GM19239 (cell line): ENCODE measurements at regions not wholly inside any gene's neighbourhood (a gene's known extent, or its start where the extent isn't known, plus 50 kb on each side); places are given as distances from the start of the nearest gene placed in this dataset.

Experiments used
- DNase-seq: peaks from one replicate; pipeline ENCODE4 v3.0.0; 2011; ENCODE audit warnings: low spot score; ENCODE audit not compliant: insufficient read length
- FAIRE-seq: peaks from 2 replicates; lab custom pipeline; 2011; peaks lifted over from hg19 to GRCh38; lab: Jason Lieb, UNC

DNA sequence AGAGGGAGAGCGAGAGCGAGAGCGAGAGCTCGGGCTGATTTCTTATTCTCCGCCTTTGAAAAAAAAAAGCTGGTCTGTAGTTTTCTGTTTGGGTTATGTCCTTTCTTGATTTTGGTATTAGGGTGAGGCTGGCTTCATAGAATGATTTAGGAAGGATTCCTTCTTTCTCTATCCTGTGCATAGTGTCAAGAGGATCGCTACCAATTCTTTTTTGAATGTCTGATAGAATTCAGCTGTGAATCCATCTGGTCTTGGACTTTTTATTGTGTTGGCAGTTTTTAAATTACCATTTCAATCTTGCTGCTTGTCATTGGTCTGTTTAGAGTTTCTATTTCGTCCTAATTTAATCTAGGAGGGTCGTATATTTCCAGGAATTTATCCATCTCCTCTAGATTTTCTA, 1414.6 kb upstream of the MIR17HG start:
- FAIRE-seq (no peak), DNase-seq (no peak)

DNA sequence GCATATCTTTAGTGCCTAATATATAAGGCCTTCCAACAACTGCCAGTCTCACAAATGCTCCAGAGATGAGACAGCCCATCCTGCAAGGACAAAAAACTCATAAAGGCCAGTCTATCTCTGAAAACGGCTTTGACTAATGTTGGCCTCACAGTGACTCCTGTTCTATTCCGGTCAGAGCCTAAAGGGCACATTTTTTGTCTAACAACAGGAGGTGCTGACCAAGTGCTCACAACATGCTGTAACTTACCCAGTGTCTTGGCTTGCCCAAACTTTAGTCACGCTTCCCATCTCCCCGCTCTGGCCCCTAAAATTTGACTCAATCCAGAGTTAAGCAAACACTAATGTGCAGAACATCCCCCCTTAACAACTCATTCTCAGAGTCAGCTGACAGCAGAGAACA, 1411.2 kb upstream of the MIR17HG start:
- no peak for FAIRE-seq
- no peak for DNase-seq

DNA sequence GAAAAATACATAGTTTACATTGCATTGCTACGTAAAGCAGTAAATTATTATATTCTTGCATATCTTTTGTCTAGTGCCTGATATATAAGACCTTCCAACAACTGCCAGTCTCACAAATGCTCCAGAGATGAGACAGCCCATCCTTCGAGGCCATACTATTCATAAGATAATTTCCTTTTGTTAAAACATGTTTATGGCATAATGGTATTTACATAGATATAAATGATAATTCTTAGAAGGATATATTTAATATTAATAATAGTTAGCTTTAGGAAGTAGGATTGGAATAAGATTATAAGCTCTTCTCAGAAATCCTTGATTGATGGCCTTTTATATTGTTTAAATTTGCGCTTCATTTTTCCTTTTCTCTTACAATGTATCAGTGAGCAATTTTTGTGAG, 1410.1 kb upstream of the MIR17HG start:
- DNase-seq (no peak), FAIRE-seq (no peak)

GRCh38 chr13:89940383-89940782, 1407.1 kb upstream of the MIR17HG start:
- DNase-seq (no peak), FAIRE-seq (no peak)

DNA sequence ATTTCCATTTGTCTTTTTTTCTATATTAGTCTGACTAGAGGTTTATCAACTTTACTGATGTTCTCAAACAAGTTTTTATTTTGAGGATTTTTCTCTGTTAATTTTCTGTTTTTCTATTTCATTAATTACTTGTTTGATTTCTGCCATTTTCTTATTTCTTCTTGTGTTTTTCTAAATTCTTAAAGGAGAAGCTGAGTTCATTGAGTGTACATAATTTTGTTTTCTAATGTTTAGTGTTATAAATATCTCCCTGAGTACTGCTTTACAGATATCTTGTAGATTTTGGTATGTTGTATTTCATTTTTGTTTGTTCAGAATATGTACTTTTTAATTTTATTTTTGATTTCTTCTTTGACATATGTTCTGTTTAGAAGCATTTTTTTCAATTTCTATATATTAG, 1404.3 kb upstream of the MIR17HG start:
- no peak for FAIRE-seq

DNA sequence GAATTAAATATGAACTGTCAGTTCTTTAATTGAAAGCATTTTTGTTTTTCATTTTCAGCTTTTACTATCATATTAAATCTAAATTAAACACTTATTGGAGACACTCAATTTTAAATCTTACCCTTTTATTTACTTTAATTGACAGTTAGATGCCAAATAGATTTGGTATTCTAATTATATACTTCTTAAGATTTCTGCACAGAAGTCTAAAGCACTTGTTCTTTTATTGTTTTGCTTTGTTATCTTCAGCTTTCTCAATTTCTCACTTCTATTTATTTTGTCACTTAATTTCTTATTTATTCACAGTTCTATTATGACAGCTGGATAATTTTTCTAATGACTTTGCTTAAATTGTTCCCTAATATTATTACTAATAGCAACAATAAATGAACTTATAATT, 1397.3 kb upstream of the MIR17HG start:
- no peak for FAIRE-seq
- DNase-seq: no peak

More for the DNA sequence above, 1404.3 kb upstream of the MIR17HG start:
- no peak for DNase-seq

DNA sequence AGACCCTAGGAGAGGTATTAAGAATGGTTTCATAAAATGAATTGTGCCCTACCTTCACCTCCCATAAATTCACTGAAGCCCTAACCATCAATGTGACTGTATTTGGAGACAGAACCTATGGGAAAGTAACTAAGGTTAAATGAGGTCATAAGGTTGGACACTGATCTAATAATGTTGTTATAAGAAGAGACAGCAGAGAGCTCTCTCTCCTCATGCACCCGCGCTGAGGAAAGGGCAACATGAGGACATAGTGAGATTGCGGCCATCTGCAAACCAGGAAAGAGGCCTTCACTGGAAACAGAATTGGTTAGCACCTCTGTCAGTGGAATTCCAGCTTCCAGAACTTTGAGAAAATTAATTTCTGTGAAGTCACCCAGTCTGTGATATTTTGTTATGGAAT, 1396.1 kb upstream of the MIR17HG start:
- FAIRE-seq (no peak), DNase-seq (no peak)

DNA sequence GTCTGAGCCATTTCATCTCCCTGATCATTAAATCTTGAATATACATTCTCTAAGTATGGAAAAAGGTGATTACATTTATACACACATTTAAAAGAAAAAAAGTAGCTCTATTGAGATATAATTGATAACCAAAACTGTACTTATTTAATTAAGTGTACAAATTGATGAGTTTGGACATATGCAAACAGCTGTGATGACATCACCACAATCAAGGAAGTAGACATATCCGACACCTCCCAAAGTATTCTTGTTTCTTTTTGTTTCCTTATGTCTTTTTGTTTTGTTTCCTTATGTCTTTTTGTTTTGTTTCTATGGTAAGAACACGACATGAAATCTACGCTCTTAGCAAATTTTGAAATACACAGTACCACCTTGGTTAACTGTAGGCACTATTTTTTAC, 1393.9 kb upstream of the MIR17HG start:
- no peak for FAIRE-seq
- DNase-seq: no peak

DNA sequence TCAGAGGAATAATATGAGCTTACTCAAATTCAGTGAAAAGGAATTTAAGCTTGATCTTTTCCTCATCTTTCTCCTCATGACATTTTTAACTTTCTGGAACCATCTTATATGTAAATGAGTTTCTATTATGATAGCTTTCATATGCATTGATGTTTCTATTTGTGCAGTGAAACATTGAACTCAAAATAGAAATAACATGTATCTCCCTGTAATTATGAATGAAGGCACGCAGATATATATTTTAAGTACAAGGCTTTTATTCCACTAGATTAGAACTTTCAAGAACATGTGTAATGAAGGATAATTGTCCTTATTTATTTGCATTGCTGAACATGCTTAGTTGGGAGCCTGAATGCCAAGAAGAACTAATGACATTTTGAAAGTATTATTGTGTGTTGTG, 1391.7 kb upstream of the MIR17HG start:
- FAIRE-seq: no peak
- no peak for DNase-seq

DNA sequence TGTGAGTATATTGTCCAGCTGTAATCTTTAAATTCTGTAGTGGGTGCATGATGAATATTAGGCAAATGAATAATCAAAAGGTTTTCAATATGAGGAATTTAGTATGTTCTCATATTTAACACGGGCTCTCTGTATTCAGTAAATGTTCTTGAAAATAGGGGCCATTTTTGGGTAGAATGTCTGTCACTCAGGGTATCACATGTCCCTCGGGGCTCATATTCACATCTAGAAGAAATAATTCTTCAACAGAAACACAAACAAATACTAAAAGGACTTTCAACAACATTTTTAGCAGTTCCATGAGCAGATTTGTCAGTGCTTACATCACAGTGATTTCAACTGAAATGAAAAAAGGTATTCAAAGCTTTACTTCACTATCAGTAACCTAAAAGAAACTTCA, 1388.4 kb upstream of the MIR17HG start:
- no peak for FAIRE-seq
- no peak for DNase-seq

- no peak for FAIRE-seq
- DNase-seq: no peak
Observed at GRCh38 chr13:89965252-89965651, 1382.2 kb upstream of the MIR17HG start.

DNA sequence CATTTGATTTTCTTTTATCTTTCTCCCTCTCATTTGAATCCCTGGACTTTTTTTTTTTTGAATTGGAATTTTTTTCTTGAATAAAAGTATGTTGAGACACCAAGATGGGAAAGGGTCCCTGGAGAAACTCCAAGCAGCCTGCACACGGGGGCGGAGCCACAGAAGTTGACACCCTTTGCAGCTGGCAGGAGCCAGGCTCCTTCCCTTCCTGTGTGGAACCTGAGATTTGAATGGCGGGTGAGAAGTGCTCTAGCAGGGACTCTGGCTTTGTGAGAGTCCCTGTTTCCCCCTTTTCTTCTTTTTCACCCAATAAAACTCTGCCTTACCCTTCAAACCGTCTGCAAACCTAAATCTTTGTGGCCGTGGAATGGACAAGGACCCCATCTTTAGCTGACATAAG, 1381.0 kb upstream of the MIR17HG start:
- DNase-seq (no peak), FAIRE-seq (no peak)

DNA sequence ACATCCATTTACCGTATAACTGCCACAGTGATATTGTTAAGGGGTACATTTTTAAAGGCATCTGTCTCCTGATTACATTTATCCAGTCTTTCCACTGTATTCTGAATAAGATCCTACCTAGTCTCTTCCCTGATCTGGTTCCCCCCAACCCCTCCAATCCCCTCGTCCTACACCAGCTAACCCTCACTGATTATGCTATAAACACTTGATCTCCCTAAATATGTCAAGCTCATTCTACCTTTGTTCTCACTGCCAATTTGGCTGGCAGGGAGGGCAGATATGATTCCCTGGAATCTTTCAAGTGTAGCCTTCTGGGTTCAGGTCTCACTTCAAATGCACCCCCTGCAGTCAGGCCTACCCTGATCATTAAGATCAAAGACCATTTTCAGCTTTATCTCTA, 1379.8 kb upstream of the MIR17HG start:
- FAIRE-seq (no peak), DNase-seq (no peak)

DNA sequence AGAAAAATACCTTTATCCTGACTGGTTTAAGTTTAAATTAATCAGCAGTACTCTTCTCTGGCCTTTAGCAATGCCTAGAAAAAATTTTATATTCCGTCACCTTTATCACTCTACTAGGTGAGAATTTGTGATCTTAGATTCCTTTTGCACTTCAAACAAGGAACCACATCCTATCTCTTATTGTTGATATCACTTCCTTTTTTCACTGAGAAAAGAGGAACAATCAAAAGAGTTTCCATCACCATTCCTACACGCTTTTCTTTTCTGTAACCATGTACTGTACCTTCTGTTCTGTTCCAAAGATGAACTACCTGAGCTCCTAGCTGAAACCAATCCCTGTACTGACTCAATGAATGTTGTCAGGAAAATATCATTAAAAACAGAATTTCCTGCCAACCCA, 1379.0 kb upstream of the MIR17HG start:
- DNase-seq (no peak), FAIRE-seq (no peak)

GRCh38 chr13:89970353-89970709, 1377.2 kb upstream of the MIR17HG start:
- DNase-seq (no peak), FAIRE-seq (no peak)

- DNase-seq (no peak), FAIRE-seq (no peak)
Observed at GRCh38 chr13:89977203-89977602, 1370.3 kb upstream of the MIR17HG start.

GRCh38 chr13:89980896-89981295, 1366.6 kb upstream of the MIR17HG start:
- FAIRE-seq (no peak), DNase-seq (no peak)

- FAIRE-seq (no peak), DNase-seq (no peak)
Observed at GRCh38 chr13:89982407-89983095, 1364.9 kb upstream of the MIR17HG start.

DNA sequence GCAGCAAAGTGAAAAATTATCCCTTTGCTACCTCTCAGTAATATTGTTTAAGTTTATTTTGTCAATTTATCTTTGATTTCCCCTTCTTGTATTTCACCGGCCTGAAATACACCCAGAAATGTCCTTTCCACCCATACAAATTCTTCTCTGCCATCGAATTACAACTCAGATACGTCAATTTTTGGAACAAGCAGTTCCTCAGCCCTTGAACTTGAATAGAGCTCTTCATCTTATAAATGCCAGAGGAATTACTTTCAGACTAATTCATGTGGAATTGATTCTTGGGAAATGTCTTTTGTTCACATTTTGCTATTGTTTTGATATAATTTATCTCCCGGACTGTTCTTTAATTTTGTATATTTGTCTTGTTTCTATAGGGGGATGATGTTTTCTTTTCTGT, 1359.3 kb upstream of the MIR17HG start:
- no peak for FAIRE-seq
- no peak for DNase-seq

DNA sequence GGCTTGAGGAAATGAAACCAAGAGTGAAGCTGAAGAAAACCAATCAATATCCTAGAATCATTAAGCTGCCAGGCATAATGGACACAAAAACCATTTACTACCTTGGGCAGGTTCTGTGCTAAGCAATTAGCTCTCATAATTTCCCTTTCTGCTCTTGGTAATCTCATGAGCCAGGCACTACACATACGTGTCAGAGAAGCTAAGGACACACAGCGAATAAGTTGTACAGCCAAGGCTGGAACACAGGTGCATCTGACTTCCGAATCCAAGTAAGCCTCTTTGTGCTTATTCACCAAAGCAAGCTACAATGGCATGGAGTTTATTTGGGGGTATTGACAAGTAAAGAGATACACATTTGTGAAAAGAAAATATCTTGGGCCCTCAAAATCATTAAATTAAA, 1343.9 kb upstream of the MIR17HG start:
- no peak for FAIRE-seq
- no peak for DNase-seq

- no peak for DNase-seq
- FAIRE-seq: no peak
Observed at GRCh38 chr13:90008707-90009149, 1338.8 kb upstream of the MIR17HG start.

- FAIRE-seq (no peak), DNase-seq (no peak)
Observed at GRCh38 chr13:90014038-90014437, 1333.4 kb upstream of the MIR17HG start.
